ENCODE measurements at regions not wholly inside any gene's neighbourhood (a gene's known extent, or its start where the extent isn't known, plus 50 kb on each side); places are given as distances from the start of the nearest gene placed in this dataset.
"Not testable (repeated sequence)": the region's sequence is repeated elsewhere in the genome, so short reads cannot be mapped to it uniquely, and the experiment has no call there.

DNA sequence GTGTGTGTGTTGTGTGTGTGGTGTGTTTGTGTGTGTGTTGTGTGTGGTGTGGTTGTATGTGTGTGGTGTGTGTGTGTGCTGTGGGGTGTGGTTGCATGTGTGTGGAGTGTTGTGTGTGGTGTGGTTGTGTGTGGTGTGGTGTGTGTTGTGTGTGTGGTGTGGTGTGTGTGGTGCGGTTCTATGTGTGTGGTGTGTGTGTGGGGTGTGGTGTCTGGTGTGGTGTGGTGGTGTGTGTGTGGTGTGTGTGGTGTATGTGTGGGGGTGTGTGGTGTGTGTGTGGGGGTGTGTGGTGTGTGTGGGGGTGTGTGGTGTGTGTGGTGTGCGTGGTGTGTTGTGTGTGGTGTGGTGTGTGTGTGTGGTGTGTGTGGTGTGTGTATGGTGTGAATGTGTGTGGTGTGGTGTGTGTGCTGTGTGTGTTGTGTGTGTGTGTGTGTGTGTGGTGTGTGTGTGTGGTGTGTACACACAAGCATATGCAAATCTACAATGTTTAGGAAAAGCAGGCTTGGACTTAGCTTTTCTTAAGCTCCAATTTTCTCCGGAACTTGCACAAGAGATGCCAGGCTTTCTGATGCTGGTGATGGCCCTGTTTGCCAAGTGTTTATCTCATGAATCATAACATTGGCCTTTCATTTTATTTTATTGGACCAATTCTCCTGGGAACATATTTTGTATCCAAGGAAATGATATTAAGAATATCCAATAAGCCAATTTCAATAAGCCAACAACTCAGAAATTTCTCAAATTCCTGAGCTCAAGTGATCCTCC lies 148.7 kb downstream of the SPATA18 start:
- Mint-ChIP-seq H3K27me3 (no peaks in the 10 kb centered on the region), H3K4me3 (no peak overlapping the region), H3K36me3 (ENCODE audit: low read depth) (no peaks in the 10 kb centered on the region), H3K9me3 (peaks cover 3% of the 10 kb centered on the region), H3K4me1 (no peaks in the 10 kb centered on the region), H3K27ac (no peak overlapping the region)
- ChIA-PET POLR2A (no interaction called here), CTCF (no interaction called here)
- no peak for DNase-seq

- no peak overlapping the region for H3K4me3 Mint-ChIP-seq
- peaks cover 3% of the 10 kb centered on the region for H3K9me3 Mint-ChIP-seq
- H3K27ac Mint-ChIP-seq = no peak overlapping the region
- CTCF ChIA-PET = no interaction called here
- no peaks in the 10 kb centered on the region for H3K36me3 Mint-ChIP-seq (ENCODE audit: low read depth)
- H3K4me1 Mint-ChIP-seq = no peaks in the 10 kb centered on the region
- H3K27me3 Mint-ChIP-seq = no peaks in the 10 kb centered on the region
- POLR2A ChIA-PET = interaction anchor here (0.6 kb wide), 1 partner anchor 139 kb away, joined by 5 read pairs; no protein-coding TSS in a partner anchor
- no peak for DNase-seq
These were observed 149.2 kb downstream of the SPATA18 start for GRCh38 chr4:52200339-52200725.

GRCh38 chr4:52201715-52202114 lies 150.6 kb downstream of the SPATA18 start:
- ChIA-PET POLR2A (no interaction called here), CTCF (no interaction called here)
- Mint-ChIP-seq H3K4me1 (no peaks in the 10 kb centered on the region), H3K36me3 (ENCODE audit: low read depth) (no peaks in the 10 kb centered on the region), H3K9me3 (peaks cover 3% of the 10 kb centered on the region), H3K27ac (no peak overlapping the region), H3K27me3 (no peaks in the 10 kb centered on the region), H3K4me3 (no peak overlapping the region)
- no peak for DNase-seq

- no peaks in the 10 kb centered on the region for H3K36me3 Mint-ChIP-seq (ENCODE audit: low read depth)
- ChIA-PET POLR2A (no interaction called here), CTCF (no interaction called here)
- DNase-seq = no peak
- no peak overlapping the region for H3K27ac Mint-ChIP-seq
- H3K4me3 Mint-ChIP-seq = no peak overlapping the region
- H3K4me1 Mint-ChIP-seq = no peaks in the 10 kb centered on the region
- no peaks in the 10 kb centered on the region for H3K27me3 Mint-ChIP-seq
- H3K9me3 Mint-ChIP-seq = peaks cover 3% of the 10 kb centered on the region
These were observed 151.2 kb downstream of the SPATA18 start for GRCh38 chr4:52202251-52202779.

DNA sequence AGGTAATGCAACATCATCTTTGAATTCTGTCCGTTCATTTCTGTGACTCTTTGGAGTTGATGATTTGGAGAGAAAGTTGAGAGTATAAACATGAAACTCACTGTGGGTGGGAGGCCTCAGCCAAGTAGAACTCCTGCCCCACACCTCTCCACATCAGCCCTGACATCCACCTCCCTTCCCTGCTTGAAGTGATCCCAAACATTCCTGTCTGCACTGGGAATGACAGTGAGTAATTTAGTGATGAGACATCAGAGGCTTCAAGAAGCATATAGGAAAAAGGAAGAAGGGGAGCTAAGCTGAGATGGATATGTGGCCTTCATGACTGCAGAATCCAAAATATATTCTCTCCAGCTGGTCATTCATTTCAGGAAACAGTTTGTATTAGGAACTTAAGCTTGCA lies 151.8 kb downstream of the SPATA18 start:
- no peaks in the 10 kb centered on the region for H3K4me1 Mint-ChIP-seq
- H3K27ac Mint-ChIP-seq = no peak overlapping the region
- no peaks in the 10 kb centered on the region for H3K36me3 Mint-ChIP-seq (ENCODE audit: low read depth)
- peaks cover 3% of the 10 kb centered on the region for H3K9me3 Mint-ChIP-seq
- POLR2A ChIA-PET = no interaction called here
- H3K27me3 Mint-ChIP-seq = no peaks in the 10 kb centered on the region
- DNase-seq = no peak
- no peak overlapping the region for H3K4me3 Mint-ChIP-seq
- CTCF ChIA-PET = no interaction called here

DNA sequence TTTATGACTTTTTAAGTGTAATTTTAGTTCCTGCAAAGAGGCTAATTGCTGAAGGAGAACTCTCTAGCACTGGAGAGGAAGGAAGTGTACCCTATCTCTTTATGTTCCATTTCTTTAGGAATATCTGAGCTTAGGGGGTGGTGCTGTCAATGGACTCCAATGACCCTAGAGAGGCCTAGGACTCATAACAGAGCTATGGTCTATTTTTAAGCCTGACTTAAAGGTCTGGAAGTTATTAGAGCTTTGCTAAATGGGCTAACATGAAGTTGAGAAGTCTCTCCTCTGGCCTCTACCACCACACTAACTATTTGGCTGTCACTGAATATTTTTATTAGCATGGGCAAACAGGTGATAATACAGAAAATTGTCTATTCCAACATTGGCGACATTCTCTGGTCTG lies 152.2 kb downstream of the SPATA18 start:
- ChIA-PET POLR2A (no interaction called here), CTCF (no interaction called here)
- no peaks in the 10 kb centered on the region for H3K36me3 Mint-ChIP-seq (ENCODE audit: low read depth)
- H3K27ac Mint-ChIP-seq = no peak overlapping the region
- no peak overlapping the region for H3K4me3 Mint-ChIP-seq
- peaks cover 3% of the 10 kb centered on the region for H3K9me3 Mint-ChIP-seq
- H3K4me1 Mint-ChIP-seq = no peaks in the 10 kb centered on the region
- no peaks in the 10 kb centered on the region for H3K27me3 Mint-ChIP-seq
- DNase-seq = no peak

DNA sequence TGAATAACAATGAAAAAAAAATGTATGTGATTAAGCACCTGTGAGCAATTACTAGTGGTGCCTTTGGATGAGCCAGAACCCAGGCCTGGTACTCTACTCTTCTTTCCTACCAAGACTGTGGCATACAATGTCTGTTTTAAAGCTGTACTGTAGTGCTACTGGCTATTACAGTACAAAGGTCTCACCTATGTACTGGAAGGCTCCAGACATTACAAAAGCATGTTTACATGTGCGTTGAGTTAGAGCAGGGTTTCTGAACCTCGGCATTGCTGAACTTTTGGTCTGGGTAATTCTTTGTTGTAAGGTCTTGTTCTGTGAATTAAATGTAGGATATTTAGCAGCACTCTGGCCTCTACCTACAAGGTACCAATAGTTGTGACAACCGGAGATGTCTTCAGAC lies 153.8 kb downstream of the SPATA18 start:
- H3K9me3 Mint-ChIP-seq = peaks cover 4% of the 10 kb centered on the region
- no peaks in the 10 kb centered on the region for H3K27me3 Mint-ChIP-seq
- H3K4me1 Mint-ChIP-seq = no peaks in the 10 kb centered on the region
- no peak overlapping the region for H3K4me3 Mint-ChIP-seq
- no peak for DNase-seq
- H3K36me3 Mint-ChIP-seq (ENCODE audit: low read depth) = no peaks in the 10 kb centered on the region
- H3K27ac Mint-ChIP-seq = no peak overlapping the region
- POLR2A ChIA-PET = no interaction called here
- CTCF ChIA-PET = no interaction called here

DNA sequence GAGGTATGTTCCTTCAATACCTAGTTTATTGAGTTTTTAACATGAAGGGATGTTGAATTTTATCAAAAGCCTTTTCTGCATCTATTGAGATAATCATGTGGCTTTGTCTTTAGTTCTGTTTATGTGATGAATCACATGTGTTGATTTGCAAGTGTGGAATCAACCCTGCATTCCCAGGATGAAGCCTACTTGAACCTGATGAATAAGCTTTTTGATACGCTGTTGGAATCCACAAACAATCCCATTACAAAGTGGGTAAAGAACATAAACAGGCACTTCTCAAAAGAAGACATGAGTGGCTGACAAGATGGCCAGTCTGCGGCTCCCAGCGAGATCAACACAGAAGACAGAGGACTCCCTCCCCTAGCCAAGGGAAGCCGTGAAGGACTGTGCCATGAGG lies 156.0 kb downstream of the SPATA18 start:
- H3K27me3 Mint-ChIP-seq; H3K4me1 Mint-ChIP-seq; H3K27ac Mint-ChIP-seq; H3K9me3 Mint-ChIP-seq; POLR2A ChIA-PET; H3K4me3 Mint-ChIP-seq; DNase-seq; H3K36me3 Mint-ChIP-seq (ENCODE audit: low read depth): not testable (repeated sequence)
- CTCF ChIA-PET = interaction anchor here (1.2 kb wide), 1 partner anchor 9 kb away, joined by 3 read pairs; no protein-coding TSS in a partner anchor

DNA sequence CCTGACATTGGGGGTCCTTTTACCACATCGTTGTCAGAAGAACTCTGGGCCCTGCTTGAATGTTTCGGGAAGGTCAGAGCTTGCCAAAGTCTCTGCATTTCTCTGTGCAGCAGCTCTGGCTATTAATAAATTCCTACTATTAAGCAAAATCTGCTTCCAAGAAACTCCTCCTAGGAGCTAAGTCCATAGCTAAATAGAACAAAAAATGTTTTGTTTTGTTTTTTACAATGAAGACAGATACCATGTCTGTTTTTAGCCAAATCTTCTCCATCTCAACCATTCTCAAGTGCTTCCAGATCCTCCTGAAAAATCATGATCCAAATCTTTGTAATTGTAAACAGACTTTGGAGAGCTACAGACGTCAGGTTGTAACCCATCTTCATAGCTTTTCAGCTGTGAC lies 161.6 kb downstream of the SPATA18 start:
- Mint-ChIP-seq H3K4me3 (no peak overlapping the region), H3K9me3 (peaks cover 4% of the 10 kb centered on the region), H3K27me3 (no peaks in the 10 kb centered on the region), H3K27ac (no peak overlapping the region), H3K4me1 (no peaks in the 10 kb centered on the region), H3K36me3 (ENCODE audit: low read depth) (no peaks in the 10 kb centered on the region)
- ChIA-PET POLR2A (no interaction called here), CTCF (no interaction called here)
- no peak for DNase-seq

- H3K27ac Mint-ChIP-seq = no peak overlapping the region
- no peak overlapping the region for H3K4me3 Mint-ChIP-seq
- ChIA-PET CTCF (no interaction called here), POLR2A (no interaction called here)
- no peaks in the 10 kb centered on the region for H3K36me3 Mint-ChIP-seq (ENCODE audit: low read depth)
- H3K9me3 Mint-ChIP-seq = no peaks in the 10 kb centered on the region
- DNase-seq = no peak
- no peaks in the 10 kb centered on the region for H3K4me1 Mint-ChIP-seq
- H3K27me3 Mint-ChIP-seq = no peaks in the 10 kb centered on the region
These were observed 180.4 kb downstream of the SPATA18 start for GRCh38 chr4:52231526-52231925.

GRCh38 chr4:52234561-52235440 lies 183.7 kb downstream of the SPATA18 start:
- Mint-ChIP-seq H3K36me3 (ENCODE audit: low read depth) (no peaks in the 10 kb centered on the region), H3K27ac (no peak overlapping the region), H3K9me3 (no peaks in the 10 kb centered on the region), H3K27me3 (no peaks in the 10 kb centered on the region), H3K4me3 (no peak overlapping the region), H3K4me1 (no peaks in the 10 kb centered on the region)
- POLR2A ChIA-PET = no interaction called here
- CTCF ChIA-PET = no interaction called here
- no peak for DNase-seq

- no peak for DNase-seq
- Mint-ChIP-seq H3K4me1 (no peaks in the 10 kb centered on the region), H3K9me3 (peaks cover 3% of the 10 kb centered on the region), H3K27me3 (no peaks in the 10 kb centered on the region), H3K27ac (no peak overlapping the region), H3K36me3 (ENCODE audit: low read depth) (no peaks in the 10 kb centered on the region), H3K4me3 (no peak overlapping the region)
- POLR2A ChIA-PET = no interaction called here
- CTCF ChIA-PET = interaction anchor here (0.5 kb wide), 1 partner anchor 884 kb away, joined by 3 read pairs; no protein-coding TSS in a partner anchor
These were observed 184.6 kb downstream of the SPATA18 start for GRCh38 chr4:52235552-52236201.

DNA sequence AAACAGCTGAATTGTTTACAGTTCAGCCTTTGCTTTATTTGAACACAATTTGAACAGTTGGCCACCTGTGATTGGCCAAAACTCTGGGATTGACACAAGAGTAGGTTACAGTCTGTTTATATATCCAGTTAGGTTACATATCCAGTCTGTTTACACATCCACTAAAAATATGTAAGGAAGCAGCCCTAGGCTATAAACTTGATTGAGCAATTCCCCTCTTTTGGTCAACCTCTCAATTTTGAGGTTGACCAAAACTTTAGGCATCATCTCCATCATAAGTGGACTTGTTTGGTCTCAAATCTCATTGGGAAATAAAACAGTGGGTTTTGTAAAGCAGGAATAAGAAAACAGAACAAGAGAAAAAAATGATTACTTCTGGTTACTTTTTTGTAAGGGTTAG lies 190.8 kb downstream of the SPATA18 start:
- H3K9me3 Mint-ChIP-seq = peaks cover 8% of the 10 kb centered on the region
- no peaks in the 10 kb centered on the region for H3K27me3 Mint-ChIP-seq
- no peaks in the 10 kb centered on the region for H3K36me3 Mint-ChIP-seq (ENCODE audit: low read depth)
- no peaks in the 10 kb centered on the region for H3K4me1 Mint-ChIP-seq
- ChIA-PET POLR2A (no interaction called here), CTCF (no interaction called here)
- H3K27ac Mint-ChIP-seq = no peak overlapping the region
- H3K4me3 Mint-ChIP-seq = no peak overlapping the region
- DNase-seq = no peak

All from activated CD4-positive, alpha-beta T cell treated with anti-CD3 and anti-CD28 coated beads, Interleukin-2, amount 10 ng/mL, durations not matched to agents 7 days and 5 days (primary cell).